ENCODE measurements at regions not wholly inside any gene's neighbourhood (a gene's known extent, or its start where the extent isn't known, plus 50 kb on each side); places are given as distances from the start of the nearest gene placed in this dataset.
"Not testable (repeated sequence)": the region's sequence is repeated elsewhere in the genome, so short reads cannot be mapped to it uniquely, and the experiment has no call there.

- ChIA-PET CTCF (no interaction called here), POLR2A (no interaction called here)
- H4K20me1 ChIP-seq (ENCODE audit: control insufficient read depth, insufficient read depth, low read length, poor library complexity, severe bottlenecking), result no peaks in the 10 kb centered on the region
- Mint-ChIP-seq H3K4me1 (no peaks in the 10 kb centered on the region), H3K9me3 (ENCODE audit: insufficient read depth) (no peaks in the 10 kb centered on the region), H3K27me3 (peaks cover 3% of the 10 kb centered on the region), H3K4me3 (no peak overlapping the region), H3K27ac (no peak overlapping the region)
- intact Hi-C loops (cut with micrococcal nuclease), result no loop called here
- no peak overlapping the region for H3K4me2 ChIP-seq (replicated peaks; ENCODE audit: low read depth, low read length, poor library complexity, severe bottlenecking)
- no peaks in the 10 kb centered on the region for H3K27me3 ChIP-seq (replicated peaks in 1 of 4; ENCODE audit: control extremely low read depth in 1 of 4, control insufficient read depth in 3 of 4, insufficient read depth in 4 of 4, low read length in 3 of 4)
- ATAC-seq (ENCODE audit: low read depth), result no peak
- H2AFZ ChIP-seq (ENCODE audit: insufficient read depth, low read depth, low read length, poor library complexity, severe bottlenecking), result no peak overlapping the region
- no peaks in the 10 kb centered on the region for H3K9me3 ChIP-seq (ENCODE audit: control extremely low read depth in 1 of 3, control insufficient read depth in 2 of 3, insufficient read depth in 1 of 3, low read length in 2 of 3)
- H3K36me3 ChIP-seq (replicated peaks in 1 of 2; ENCODE audit: control extremely low read depth in 1 of 2, control insufficient read depth in 1 of 2, extremely low read depth in 1 of 2, insufficient read depth in 2 of 2, low read length in 1 of 2), result no peaks in the 10 kb centered on the region
- DNase-seq, result no peak
- TF ChIP-seq, protein P1, sequence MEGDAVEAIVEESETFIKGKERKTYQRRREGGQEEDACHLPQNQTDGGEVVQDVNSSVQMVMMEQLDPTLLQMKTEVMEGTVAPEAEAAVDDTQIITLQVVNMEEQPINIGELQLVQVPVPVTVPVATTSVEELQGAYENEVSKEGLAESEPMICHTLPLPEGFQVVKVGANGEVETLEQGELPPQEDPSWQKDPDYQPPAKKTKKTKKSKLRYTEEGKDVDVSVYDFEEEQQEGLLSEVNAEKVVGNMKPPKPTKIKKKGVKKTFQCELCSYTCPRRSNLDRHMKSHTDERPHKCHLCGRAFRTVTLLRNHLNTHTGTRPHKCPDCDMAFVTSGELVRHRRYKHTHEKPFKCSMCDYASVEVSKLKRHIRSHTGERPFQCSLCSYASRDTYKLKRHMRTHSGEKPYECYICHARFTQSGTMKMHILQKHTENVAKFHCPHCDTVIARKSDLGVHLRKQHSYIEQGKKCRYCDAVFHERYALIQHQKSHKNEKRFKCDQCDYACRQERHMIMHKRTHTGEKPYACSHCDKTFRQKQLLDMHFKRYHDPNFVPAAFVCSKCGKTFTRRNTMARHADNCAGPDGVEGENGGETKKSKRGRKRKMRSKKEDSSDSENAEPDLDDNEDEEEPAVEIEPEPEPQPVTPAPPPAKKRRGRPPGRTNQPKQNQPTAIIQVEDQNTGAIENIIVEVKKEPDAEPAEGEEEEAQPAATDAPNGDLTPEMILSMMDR (IDR thresholded peaks at IDR 0.05), result no peak
- TF ChIP-seq EZH2 (IDR thresholded peaks at IDR 0.05; ENCODE audit: borderline replicate concordance, insufficient read depth, low read depth, low read length, poor library complexity, severe bottlenecking), result no peak
- H3K27ac ChIP-seq (ENCODE audit: low read length in 2 of 2), result no peak overlapping the region
- no peak overlapping the region for H3K9ac ChIP-seq (ENCODE audit: low read length)
- 77% methylated on average over 5 of the region's 7 CpGs for WGBS (ENCODE audit: insufficient coverage)
- H3K4me3 ChIP-seq (ENCODE audit: control extremely low read depth in 1 of 5, extremely low read depth in 1 of 5, insufficient read depth in 1 of 5, low read depth in 2 of 5, low read length in 4 of 5), result no peak overlapping the region
- H3K4me1 ChIP-seq (ENCODE audit: control insufficient read depth in 2 of 2, insufficient read depth in 2 of 2, low read length in 2 of 2), result no peaks in the 10 kb centered on the region
- no peaks in the 10 kb centered on the region for H3K79me2 ChIP-seq (ENCODE audit: control insufficient read depth, insufficient read depth, low read length)
These were observed 300.5 kb upstream of the IGF1R start for GRCh38 chr15:98347866-98348265.

DNA sequence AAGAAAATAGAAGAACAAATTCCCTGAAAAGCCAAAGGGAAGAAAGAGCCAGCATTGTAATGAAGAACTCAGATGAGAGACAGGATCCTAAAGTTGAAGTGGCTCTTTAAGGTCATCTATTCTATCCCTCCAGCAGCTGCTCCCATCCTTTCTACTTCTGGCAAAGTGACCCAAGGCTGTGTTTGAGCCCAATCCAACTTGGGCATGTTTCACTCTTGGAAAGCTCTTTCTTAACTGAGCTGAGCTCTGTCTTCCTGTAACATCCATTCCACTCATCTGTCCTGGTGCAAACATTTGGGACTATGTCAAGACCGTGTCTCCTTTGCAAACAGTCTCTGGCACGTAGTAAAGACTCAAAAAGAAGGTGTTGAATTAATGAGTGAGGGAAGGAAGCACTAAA, 298.1 kb upstream of the IGF1R start:
- peaks cover 11% of the 10 kb centered on the region for H3K27me3 Mint-ChIP-seq
- H3K4me3 ChIP-seq (ENCODE audit: control extremely low read depth in 1 of 5, extremely low read depth in 1 of 5, insufficient read depth in 1 of 5, low read depth in 2 of 5, low read length in 4 of 5), result no peak overlapping the region
- H3K36me3 ChIP-seq (replicated peaks in 1 of 2; ENCODE audit: control extremely low read depth in 1 of 2, control insufficient read depth in 1 of 2, extremely low read depth in 1 of 2, insufficient read depth in 2 of 2, low read length in 1 of 2), result no peaks in the 10 kb centered on the region
- no CpG with 5 or more reads among the region's 2 CpGs for WGBS (ENCODE audit: insufficient coverage)
- TF ChIP-seq, protein P1 (IDR thresholded peaks at IDR 0.05), result no peak
- TF ChIP-seq EZH2 (IDR thresholded peaks at IDR 0.05; ENCODE audit: borderline replicate concordance, insufficient read depth, low read depth, low read length, poor library complexity, severe bottlenecking), result no peak
- H3K27ac ChIP-seq (ENCODE audit: low read length in 2 of 2), result no peak overlapping the region
- ChIA-PET CTCF (no interaction called here), POLR2A (no interaction called here)
- no peak overlapping the region for H3K27ac Mint-ChIP-seq
- H3K4me3 Mint-ChIP-seq, result no peak overlapping the region
- H3K9ac ChIP-seq (ENCODE audit: low read length), result no peak overlapping the region
- H3K9me3 Mint-ChIP-seq (ENCODE audit: insufficient read depth), result no peaks in the 10 kb centered on the region
- H3K4me1 ChIP-seq (ENCODE audit: control insufficient read depth in 2 of 2, insufficient read depth in 2 of 2, low read length in 2 of 2), result no peaks in the 10 kb centered on the region
- H3K9me3 ChIP-seq (ENCODE audit: control extremely low read depth in 1 of 3, control insufficient read depth in 2 of 3, insufficient read depth in 1 of 3, low read length in 2 of 3), result no peaks in the 10 kb centered on the region
- H4K20me1 ChIP-seq (ENCODE audit: control insufficient read depth, insufficient read depth, low read length, poor library complexity, severe bottlenecking), result no peaks in the 10 kb centered on the region
- H3K4me2 ChIP-seq (replicated peaks; ENCODE audit: low read depth, low read length, poor library complexity, severe bottlenecking), result no peak overlapping the region
- intact Hi-C loops (cut with micrococcal nuclease), result no loop called here
- no peaks in the 10 kb centered on the region for H3K27me3 ChIP-seq (replicated peaks in 1 of 4; ENCODE audit: control extremely low read depth in 1 of 4, control insufficient read depth in 3 of 4, insufficient read depth in 4 of 4, low read length in 3 of 4)
- no peaks in the 10 kb centered on the region for H3K4me1 Mint-ChIP-seq
- ATAC-seq (ENCODE audit: low read depth) (no peak), DNase-seq (no peak)
- H3K79me2 ChIP-seq (ENCODE audit: control insufficient read depth, insufficient read depth, low read length), result no peaks in the 10 kb centered on the region
- H2AFZ ChIP-seq (ENCODE audit: insufficient read depth, low read depth, low read length, poor library complexity, severe bottlenecking), result no peak overlapping the region

DNA sequence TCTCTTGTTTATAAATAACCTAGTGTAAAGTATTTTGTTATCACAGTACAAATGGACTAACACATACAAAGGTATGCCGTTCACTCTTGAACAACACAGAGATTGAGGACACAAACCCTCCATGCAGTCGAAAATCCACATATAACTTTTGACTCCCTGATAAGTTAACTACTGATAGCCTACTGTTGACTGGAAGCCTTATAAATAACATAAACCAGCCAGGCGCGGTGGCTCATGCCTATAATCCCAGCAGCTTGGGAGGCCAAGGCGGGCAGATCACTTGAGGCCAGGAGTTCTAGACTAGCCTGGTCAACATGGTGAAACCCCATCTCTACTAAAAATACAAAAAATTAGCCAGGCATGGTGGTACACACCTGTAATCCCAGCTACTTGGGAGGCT, 290.1 kb upstream of the IGF1R start:
- H3K27ac ChIP-seq (ENCODE audit: low read length in 2 of 2); CTCF ChIA-PET; POLR2A ChIA-PET; H3K27me3 Mint-ChIP-seq; H4K20me1 ChIP-seq (ENCODE audit: control insufficient read depth, insufficient read depth, low read length, poor library complexity, severe bottlenecking); H3K4me3 Mint-ChIP-seq; H3K27ac Mint-ChIP-seq; H3K4me3 ChIP-seq (ENCODE audit: control extremely low read depth in 1 of 5, extremely low read depth in 1 of 5, insufficient read depth in 1 of 5, low read depth in 2 of 5, low read length in 4 of 5); H3K9me3 ChIP-seq (ENCODE audit: control extremely low read depth in 1 of 3, control insufficient read depth in 2 of 3, insufficient read depth in 1 of 3, low read length in 2 of 3); DNase-seq; H3K4me1 Mint-ChIP-seq; H3K79me2 ChIP-seq (ENCODE audit: control insufficient read depth, insufficient read depth, low read length); H3K4me2 ChIP-seq (replicated peaks; ENCODE audit: low read depth, low read length, poor library complexity, severe bottlenecking); H3K4me1 ChIP-seq (ENCODE audit: control insufficient read depth in 2 of 2, insufficient read depth in 2 of 2, low read length in 2 of 2); intact Hi-C loops (cut with micrococcal nuclease); H2AFZ ChIP-seq (ENCODE audit: insufficient read depth, low read depth, low read length, poor library complexity, severe bottlenecking); ATAC-seq (ENCODE audit: low read depth); H3K36me3 ChIP-seq (replicated peaks in 1 of 2; ENCODE audit: control extremely low read depth in 1 of 2, control insufficient read depth in 1 of 2, extremely low read depth in 1 of 2, insufficient read depth in 2 of 2, low read length in 1 of 2); H3K9me3 Mint-ChIP-seq (ENCODE audit: insufficient read depth); H3K27me3 ChIP-seq (replicated peaks in 1 of 4; ENCODE audit: control extremely low read depth in 1 of 4, control insufficient read depth in 3 of 4, insufficient read depth in 4 of 4, low read length in 3 of 4); H3K9ac ChIP-seq (ENCODE audit: low read length): not testable (repeated sequence)
- 100% methylated on average over 2 of the region's 5 CpGs for WGBS (ENCODE audit: insufficient coverage)
